HG02981 (cell line): ENCODE measurements at regions not wholly inside any gene's neighbourhood (a gene's known extent, or its start where the extent isn't known, plus 50 kb on each side); places are given as distances from the start of the nearest gene placed in this dataset.
"Not testable (repeated sequence)": the region's sequence is repeated elsewhere in the genome, so short reads cannot be mapped to it uniquely, and the experiment has no call there.

Experiments used
- ATAC-seq: cut with Tn5 transposase; IDR thresholded peaks from one replicate; pipeline ENCODE4 v1.9.1; 2021; ENCODE audit warnings: mild to moderate bottlenecking, moderate library complexity; ENCODE audit not compliant: unreplicated experiment

DNA sequence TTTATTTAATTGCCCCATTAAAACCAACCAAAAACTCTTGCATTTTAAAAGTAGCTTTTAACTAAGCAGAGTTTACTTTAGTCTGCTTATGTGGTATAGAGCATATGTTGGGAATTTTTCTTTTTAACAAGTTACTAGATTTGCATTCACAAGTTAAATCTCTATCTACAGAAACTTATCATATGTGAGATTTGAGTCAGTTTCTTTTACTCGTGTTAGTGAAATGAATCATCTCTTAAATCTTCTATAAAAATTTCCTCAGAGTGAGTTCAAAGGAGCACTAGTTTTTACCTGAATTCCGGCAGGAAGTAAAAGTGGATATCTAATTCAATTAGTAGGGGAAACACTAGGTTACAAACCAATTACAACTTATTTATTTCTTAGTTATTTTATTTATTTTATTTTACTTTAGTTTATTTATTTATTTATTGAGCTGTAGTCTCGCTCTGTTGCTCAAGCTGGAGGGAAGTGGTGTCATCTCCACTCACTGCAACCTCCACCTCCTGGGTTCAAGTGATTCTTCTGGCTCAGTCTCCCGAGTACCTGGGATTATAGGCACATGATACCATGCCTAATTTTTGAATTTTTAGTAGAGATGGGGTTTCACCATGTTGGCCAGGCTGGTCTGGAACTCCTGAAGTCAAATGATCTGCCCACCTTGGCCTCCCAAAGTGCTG is 1609.6 kb upstream of the B3GALT2 start:
- ATAC-seq: peak; percentile 90

DNA sequence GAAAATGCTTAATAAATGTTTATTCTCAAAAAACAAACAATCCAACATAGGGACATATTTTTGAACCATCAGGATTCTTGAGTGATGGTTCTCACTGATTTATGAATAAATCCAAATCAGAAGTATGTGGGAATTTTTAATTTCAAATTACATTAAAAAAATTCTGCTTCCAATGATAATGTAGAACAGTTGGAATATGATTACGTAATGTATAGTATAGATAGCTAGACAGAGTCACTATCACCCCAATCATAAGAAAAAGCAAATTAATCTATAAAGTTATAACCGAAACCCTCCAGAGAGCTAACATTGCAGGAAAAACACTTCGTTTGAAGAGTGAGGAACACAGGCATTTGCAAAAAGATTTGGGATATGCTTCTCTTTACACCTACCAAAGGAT is 1600.6 kb upstream of the B3GALT2 start:
- ATAC-seq: no peak

DNA sequence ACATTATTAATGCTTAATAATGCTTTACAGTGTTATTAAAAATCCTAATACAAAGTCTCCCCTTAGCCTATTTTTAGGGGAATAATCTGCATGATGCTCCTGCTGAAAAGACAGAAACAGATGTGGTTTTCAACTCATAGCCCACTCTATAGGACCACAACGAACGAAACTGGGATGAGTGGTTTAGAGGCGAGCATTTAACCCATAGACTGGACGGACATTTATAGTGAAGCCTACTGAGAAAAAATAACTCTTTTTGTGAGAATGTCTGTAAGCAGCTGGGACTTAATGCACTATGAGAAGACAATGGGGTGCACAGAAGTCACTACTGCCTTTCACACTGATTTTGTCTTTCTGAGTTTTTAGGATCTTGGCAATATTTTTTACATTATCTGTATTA is 1599.6 kb upstream of the B3GALT2 start:
- no peak for ATAC-seq

DNA sequence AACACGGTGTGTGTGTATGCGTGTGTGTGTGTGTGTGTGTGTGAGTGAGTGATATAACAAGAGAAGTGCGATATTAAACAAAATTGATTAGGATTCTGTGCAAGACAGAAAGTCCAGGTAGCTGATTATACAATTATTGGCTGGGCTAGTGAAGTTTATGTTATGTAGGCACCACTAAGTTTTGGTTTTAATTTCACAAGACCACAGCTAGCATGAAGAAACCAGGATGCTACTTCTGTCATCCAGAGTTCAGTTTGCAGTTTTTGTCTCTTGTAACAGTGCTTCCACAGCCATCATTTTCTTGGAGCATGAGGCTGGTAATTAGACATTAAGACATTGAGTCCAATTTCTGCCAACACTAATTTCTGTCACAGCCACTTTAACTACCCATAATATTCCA is 1590.2 kb upstream of the B3GALT2 start:
- no peak for ATAC-seq

DNA sequence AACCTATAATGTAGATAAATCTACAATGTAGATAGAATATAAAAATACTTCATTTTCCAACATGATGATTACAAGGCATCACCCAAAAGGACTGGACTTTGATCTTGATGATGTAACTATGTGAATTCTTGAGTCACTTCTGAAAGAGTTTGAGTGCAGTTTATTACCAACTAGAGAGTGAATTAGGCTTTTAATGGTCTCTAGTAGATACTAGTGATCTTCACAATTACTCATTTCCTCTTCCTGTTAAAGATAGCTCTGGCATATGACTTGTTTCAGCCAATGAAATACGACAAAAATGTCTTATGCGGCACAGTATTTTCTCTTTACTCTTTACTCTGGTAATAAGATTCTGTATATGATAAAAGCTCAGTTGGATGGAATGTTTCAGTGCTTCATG is 1588.1 kb upstream of the B3GALT2 start:
- no peak for ATAC-seq

DNA sequence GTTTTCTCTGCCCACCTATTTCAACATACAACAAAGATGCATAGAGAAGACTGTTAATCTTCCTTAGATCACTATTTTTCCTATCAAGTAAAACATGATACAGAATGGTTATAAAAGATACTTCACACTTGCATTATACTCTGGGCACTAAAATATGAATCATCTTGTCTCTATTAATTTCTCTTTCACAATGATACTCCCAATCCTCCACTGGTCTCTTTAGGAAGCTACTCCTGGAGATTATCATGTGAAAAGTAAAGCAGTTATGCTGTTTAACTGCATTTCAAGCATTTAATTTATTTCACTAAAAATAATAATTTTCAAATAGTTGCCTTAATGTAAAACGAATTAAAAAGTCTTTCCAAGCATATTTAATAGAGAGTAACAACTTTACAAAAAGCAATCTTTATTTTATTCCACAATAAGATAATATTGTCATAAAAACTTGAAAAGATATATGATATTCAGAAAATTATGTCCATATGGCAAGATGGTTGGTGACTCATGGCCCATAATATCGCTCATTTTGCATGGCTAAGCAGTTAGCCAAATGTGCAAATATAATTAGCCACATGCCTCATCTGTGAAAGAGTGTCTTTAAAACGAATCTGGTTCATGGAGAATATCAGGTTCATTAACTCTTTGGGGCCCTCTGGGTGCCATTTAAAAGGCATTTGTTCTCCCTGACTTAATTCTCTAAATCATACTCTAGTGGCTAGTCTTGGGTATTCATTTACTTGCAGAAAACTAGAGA is 1569.0 kb upstream of the B3GALT2 start:
- ATAC-seq: no peak

DNA sequence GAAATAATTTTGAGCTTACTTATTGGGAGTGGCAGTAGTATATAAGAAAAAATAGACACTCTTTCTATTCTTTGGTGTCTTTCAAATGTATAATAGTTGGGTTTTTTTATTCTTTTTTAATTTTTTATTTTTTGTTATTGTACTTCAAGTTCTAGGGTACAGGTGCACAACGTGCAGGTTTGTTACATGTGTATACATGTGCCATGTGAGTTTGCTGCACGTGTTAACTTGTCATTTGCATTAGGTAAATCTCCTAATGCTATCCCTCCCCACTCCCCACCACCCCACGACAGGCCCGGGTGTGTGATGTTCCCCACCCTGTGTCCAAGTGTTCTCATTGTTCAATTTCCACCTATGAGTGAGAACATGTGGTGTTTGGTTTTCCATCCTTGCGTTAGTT is 1552.4 kb upstream of the B3GALT2 start:
- ATAC-seq: not testable (repeated sequence)

DNA sequence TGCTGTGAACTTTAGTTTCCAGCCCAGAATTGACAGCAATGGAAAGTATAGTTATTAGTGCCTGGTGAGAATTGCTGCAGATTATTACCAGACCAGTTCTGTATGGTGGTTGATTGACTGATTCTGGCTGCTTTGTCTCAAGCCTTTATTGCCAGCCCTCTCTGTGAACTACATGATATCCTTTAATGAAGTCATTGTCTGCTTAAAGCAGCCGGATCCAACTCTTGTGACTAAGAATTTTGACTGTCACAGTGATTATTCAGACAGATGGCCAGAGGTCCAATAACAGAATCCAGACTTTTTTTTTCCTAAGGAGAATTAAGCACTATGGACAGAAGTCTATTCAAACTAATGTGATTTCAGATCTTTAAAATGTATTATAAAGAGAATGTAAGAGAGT is 1548.6 kb upstream of the B3GALT2 start:
- no peak for ATAC-seq

DNA sequence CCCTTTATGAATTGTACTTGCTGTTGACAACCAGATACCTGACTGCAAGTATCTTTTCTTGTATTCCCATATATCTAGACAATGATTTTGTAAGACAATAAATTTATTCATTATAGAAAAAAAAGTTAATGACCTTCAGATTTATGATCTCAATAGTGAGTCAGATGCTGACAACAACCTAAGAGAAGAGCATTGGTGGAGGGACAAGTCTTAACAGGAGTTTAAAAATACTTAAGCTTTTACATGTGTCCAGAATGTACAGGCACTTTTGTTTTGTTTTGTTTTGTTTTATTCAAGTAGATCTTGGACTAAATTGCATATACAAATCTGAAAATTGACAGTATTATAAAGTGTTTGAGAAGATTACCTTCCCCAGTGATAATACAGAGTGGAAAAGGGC is 1544.6 kb upstream of the B3GALT2 start:
- ATAC-seq: no peak

DNA sequence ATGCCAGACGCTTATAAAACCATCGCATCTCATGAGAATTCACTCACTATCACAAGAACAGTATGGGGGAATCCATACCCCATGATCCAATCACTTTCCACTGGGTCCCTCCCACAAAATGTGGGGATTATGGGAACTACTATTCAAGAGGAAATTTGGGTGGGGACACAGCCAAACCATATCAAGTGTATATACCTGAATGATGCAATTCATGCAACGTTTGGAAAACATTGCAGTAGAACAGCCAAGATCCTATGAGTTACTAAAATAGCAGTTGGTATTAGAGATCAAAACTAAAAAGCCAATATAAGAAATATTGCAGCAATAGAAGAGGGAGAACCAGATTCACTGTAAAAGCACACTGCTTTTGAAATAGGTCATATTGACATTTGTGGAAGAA is 1543.9 kb upstream of the B3GALT2 start:
- ATAC-seq: no peak

DNA sequence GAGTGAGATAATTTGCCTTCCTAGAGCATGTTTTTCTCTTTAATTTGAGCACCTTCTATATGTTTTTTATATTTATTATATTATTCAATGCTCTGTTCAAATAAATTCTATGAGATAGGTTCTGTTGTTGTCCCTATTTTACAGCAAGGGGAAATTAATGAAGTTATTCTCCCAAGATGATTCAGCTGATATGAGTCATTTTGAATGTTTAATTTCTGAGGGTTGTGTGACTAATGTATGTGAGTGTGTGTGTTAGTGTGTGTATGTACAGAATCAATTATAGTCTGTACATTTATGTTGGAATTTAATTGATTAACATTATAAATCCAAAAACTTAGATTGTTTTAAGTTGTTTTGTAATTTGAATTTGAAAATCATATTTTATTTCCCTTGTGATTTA is 1536.7 kb upstream of the B3GALT2 start:
- no peak for ATAC-seq

DNA sequence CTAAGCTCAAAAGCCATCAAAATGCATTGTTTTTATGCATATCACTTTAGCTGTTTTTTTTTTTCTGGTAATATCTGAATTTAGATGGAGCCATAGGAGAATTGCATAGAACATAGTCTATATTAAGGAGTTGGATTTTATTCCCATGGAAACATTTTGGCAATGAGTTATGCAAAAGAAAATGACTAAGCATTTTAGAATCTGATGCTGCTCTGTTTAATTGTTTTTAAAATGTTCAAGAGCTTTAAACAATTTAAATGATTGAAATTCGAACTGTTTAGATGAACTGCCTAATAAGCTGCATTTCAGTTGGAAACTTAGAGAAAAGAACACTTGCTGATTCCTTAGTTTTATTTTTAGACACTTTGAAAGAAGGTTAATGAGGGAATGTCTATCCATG is 1531.5 kb upstream of the B3GALT2 start:
- no peak for ATAC-seq

DNA sequence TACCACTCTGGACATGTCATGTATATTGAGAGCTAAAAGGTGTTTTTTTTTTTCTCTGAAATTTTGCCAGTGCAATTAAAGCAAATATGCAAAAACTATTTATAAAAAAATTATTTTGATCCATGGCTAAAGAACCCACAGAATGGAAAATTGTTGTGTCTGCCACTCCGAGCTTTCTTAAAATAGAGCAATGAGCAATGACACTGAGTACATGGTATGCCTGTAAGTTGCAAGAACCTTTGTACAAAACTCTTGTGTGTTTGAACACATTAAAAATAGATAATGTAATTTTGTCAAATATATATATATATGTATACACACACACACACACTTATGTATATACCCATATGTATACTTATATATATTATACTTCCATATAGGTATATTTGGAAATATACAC is 1530.9 kb upstream of the B3GALT2 start:
- ATAC-seq: no peak

DNA sequence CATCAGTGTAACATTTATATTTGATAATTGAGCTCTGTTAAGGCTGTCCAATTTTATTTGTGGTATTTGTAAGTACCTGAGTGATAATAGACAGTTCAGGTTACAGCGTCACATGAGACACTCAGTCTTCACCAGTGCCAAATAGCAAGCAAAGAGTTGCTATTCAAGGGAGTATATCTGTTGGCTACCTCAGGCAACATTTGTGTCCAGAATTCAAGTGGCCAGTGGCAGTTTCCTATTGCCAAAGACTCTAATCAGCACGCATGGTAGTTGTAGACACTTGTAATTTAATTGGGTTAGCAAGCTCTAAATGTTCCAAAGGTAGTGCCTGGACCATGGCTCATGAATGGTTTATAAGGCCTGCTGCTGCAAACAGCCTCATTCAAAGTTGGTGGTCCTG is 1524.3 kb upstream of the B3GALT2 start:
- no peak for ATAC-seq

DNA sequence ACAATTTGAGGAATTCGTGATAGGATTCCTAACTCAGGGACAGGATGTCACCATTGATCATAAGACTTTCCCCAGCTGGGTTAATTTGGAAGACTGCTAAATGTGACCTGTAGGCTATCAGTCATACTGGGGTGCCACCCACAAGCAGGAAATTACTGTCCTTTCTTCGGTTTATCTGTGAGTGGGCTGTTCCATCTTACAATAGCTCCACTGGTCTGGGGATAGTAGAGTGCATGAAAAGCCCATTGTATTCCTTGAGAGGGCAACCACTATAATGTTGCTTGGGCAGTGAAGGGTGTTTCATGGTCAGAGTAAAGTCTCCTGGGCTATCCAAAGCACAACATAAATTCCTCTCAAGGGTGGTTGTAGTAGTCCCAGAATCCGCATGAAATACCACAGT is 1523.0 kb upstream of the B3GALT2 start:
- ATAC-seq: no peak

DNA sequence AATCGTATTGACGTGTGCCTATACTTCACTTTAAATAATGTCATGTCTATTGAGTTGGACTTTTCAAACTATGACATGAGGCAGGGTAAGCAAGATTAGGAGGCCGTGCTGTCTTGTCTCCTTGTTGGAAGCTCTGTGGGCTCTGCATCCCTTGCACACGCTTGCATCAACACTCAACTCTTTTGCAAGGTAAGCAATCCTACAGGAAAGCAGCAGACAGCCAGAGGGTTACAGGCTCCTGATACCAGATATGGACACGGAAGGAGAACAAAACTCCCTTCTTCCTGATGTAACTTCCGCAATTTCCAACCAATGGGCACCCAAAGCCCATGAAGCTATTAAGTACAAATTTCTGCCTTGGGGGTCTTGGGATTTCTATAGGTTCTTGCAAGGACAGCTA is 1520.7 kb upstream of the B3GALT2 start:
- no peak for ATAC-seq

DNA sequence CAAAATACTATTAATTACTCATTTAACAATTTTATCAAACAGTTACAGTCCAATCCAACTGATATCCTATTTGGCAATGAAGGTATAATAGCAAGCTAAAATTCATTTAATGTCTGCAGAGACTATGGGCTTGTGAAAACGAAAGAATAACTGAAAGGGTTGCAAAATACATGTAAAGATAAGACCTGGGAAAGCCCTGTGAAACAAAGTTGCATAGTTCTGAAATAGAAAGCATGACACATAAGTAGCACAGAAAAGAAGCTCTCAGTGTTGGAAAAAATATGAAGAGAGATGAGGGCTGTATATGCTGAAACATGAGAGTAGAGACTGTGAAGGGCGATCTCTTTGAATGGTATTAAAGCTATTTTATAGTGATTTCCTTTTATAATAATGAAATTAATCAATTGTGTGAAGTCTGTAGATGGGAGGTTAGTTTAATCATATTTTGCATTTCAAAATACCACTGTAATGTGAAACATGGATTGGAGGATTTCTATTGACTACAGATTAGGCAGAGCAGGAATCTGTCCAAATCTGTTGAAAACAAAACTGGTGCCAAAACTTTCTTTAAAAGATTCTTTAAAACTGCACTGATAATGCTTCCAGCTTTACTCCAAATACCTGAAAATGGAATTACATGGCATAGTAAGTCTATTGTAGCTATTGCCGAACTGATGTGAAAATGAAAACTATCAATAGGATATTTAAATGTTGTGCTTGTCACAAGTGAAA is 1518.9 kb upstream of the B3GALT2 start:
- no peak for ATAC-seq

DNA sequence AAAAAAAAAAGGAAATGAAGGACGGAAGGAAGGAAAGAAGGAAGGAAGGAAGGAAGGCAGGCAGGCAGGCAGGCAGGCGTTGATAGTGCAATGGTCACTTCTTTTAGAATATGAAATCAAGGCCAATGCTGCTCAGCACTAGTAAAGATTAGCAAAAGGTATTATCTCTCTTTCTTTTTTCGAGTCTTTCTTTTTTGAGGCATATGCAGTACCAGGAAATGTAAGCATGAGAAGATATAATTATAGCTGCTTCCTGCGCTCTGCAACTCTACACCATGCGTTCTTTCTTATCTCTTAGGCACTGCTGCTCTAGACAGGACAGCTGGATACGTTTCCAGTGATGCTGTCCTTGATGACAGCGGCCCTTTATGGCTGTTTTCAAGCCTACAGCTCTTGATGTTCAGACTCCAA is 1512.5 kb upstream of the B3GALT2 start:
- no peak for ATAC-seq

DNA sequence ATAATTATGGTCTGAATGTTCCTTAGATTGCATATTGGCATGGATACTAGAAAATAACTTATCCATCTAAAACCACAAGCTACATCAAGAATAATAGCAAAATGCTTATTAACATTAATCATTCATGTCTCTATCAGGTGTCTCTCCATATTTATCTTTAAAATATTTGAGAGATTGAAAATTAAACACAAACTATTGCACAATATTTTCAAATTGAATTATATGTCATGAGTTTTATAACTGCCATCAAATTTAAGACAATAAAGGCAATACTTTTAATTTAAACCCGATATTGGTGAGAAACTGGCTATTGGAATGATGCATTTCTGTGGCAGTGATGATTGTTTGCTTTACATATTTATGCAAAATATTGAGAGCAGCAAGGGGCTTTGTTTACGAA is 1506.8 kb upstream of the B3GALT2 start:
- no peak for ATAC-seq

DNA sequence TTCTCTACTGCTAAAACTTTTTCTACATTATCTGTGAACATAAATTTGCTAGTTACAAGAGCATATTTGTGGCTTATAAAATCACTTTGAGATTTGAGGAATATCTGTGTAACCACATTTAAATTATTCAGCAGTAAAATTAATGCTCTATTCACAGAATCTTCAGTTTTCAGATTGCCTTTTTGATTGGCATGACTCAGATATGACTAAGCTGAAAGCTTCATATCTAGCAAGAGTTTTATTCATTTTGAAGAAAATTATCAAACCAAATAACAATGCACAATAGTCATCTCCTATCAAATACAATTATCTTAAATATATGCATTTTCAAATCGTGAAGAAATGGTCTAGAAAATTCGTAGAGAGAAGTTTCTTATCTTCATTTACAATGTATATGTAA is 1498.2 kb upstream of the B3GALT2 start:
- ATAC-seq: no peak

DNA sequence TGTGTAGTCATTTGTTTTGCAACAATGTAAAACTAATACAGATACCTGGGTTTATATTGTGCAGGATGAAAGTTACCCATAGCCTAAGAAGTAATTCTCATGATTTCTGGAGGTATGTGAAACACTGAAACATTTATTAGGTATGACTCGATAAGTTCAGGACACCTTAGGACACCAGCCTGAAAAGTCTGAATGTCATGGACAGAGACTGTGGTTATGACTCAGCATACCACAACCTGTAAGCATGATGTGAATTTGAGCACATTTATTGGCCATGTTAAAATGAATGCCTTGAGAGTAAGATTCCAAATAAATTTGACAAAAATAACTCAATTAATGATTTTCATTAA is 1471.7 kb upstream of the B3GALT2 start:
- ATAC-seq: no peak

DNA sequence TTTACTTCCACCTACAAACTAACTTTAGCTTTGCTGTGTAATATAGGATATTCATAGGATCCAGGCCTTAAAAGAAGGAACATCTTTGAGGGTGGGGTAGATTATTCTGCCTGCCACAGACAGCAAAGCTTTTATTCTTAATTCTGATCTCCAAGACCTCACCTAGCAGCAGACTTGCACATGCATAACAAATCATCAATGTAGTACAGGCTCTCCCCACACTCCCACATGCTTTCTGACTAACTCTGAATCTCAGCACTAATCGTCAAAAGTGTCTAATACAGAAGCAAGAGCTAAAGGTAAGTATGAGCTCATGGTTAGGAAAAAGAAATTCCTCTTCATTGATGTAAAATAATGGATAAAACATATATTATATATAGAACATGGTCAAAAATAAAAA is 1468.5 kb upstream of the B3GALT2 start:
- ATAC-seq: no peak
